HEK293T (cell line): ENCODE measurements at regions not wholly inside any gene's neighbourhood (a gene's known extent, or its start where the extent isn't known, plus 50 kb on each side); places are given as distances from the start of the nearest gene placed in this dataset.

Experiments
- CTCF ChIA-PET: fragments of 350-600 bp; formaldehyde crosslinking; extraction: SDS; loops from one replicate; lab custom pipeline; 2021; ENCODE audit warnings: antibody characterized with exemption, inconsistent platforms; lab: Yijun Ruan, JAX
- POLR2A ChIA-PET: fragments of 350-600 bp; formaldehyde crosslinking; extraction: SDS; loops from one replicate; lab custom pipeline; 2020; ENCODE audit warnings: antibody characterized with exemption, inconsistent platforms; lab: Yijun Ruan, JAX
- DNase-seq: peaks from one replicate; pipeline ENCODE4 v3.0.0; 2012; ENCODE audit warnings: mixed read lengths; ENCODE audit errors: extremely low spot score
- ARNT ChIP-seq: fragments of 450-650 bp; IDR thresholded peaks from 2 replicates; pipeline ENCODE4 v1.6.1; 2017; ENCODE audit warnings: mild to moderate bottlenecking
- BHLHE40 ChIP-seq: fragments of 450-650 bp; IDR thresholded peaks from 2 replicates; pipeline ENCODE4 v1.6.1; 2016; ENCODE audit warnings: mild to moderate bottlenecking, moderate library complexity, borderline replicate concordance
- CTBP1 ChIP-seq: fragments of 450-650 bp; IDR thresholded peaks from 2 replicates; pipeline ENCODE4 v1.6.1; 2016; ENCODE audit warnings: borderline replicate concordance
- ELF4 ChIP-seq: fragments of 450-650 bp; IDR thresholded peaks from 2 replicates; pipeline ENCODE4 v1.6.1; 2017; ENCODE audit warnings: antibody characterized with exemption
- FOXA1 ChIP-seq: fragments of 450-650 bp; IDR thresholded peaks from 2 replicates; pipeline ENCODE4 v1.6.1; 2016; ENCODE audit warnings: mild to moderate bottlenecking
- FOXK2 ChIP-seq: fragments of 450-650 bp; IDR thresholded peaks from 2 replicates; pipeline ENCODE4 v1.6.1; 2016; ENCODE audit warnings: mild to moderate bottlenecking
- FOXM1 ChIP-seq: fragments of 450-650 bp; IDR thresholded peaks from 2 replicates; pipeline ENCODE4 v1.6.1; 2017; ENCODE audit warnings: mild to moderate bottlenecking, borderline replicate concordance
- HDGF ChIP-seq: fragments of 450-650 bp; IDR thresholded peaks from 2 replicates; pipeline ENCODE4 v1.6.1; 2017; ENCODE audit warnings: antibody characterized with exemption, borderline replicate concordance
- L3MBTL2 ChIP-seq: fragments of 450-650 bp; conservative IDR thresholded peaks from 2 replicates; pipeline ENCODE4 v1.6.1; 2016; ENCODE audit warnings: mild to moderate bottlenecking
- LEF1 ChIP-seq: fragments of 450-650 bp; IDR thresholded peaks from 2 replicates; pipeline ENCODE4 v1.6.1; 2017; ENCODE audit warnings: mild to moderate bottlenecking, borderline replicate concordance
- NFRKB ChIP-seq: fragments of 450-650 bp; IDR thresholded peaks from 2 replicates; pipeline ENCODE4 v1.6.1; 2016; ENCODE audit warnings: mild to moderate bottlenecking, moderate library complexity
- PKNOX1 ChIP-seq: fragments of 450-650 bp; IDR thresholded peaks from 2 replicates; pipeline ENCODE4 v1.6.1; 2016
- SP1 ChIP-seq: fragments of 450-650 bp; IDR thresholded peaks from 2 replicates; pipeline ENCODE4 v1.6.1; 2017
- SUZ12 ChIP-seq: fragments of 450-650 bp; IDR thresholded peaks from 2 replicates; pipeline ENCODE4 v1.6.1; 2016; ENCODE audit warnings: mild to moderate bottlenecking
- TARDBP ChIP-seq: fragments of 450-650 bp; IDR thresholded peaks from 2 replicates; pipeline ENCODE4 v1.6.1; 2016
- ZNF384 ChIP-seq: fragments of 450-650 bp; IDR thresholded peaks from 2 replicates; pipeline ENCODE4 v1.6.1; 2016

- DNase-seq: no peak
- TF ChIP-seq FOXM1 (no peak), FOXA1 (no peak), SP1 (no peak), FOXK2 (no peak), PKNOX1 (no peak), ELF4 (no peak)
- CTCF ChIA-PET: no interaction called here
- POLR2A ChIA-PET: no interaction called here
Observed at GRCh38 chr5:15417156-15417555, 82.8 kb upstream of the FBXL7 start.

DNA sequence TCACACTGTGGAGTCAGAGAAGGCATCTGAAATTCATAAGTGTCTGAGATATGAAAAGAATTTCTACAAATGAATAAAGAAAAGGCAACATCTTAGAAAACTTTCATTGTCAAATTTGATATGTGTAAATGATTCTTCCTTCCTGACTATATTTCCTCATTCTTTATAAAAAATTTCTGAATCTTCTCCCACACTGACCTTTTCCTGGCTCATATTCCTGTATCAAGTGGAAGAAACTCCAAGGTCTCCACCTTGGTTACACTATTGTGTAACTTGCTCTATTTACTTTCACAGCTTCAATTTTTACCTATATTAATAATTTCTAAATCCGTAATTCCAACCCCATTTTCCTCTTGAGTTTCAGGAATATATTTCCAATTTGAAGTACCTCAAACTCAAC lies 93.5 kb upstream of the FBXL7 start:
- CTCF ChIA-PET: no interaction called here
- POLR2A ChIA-PET: no interaction called here
- no peak for TF ChIP-seq TARDBP
- TF ChIP-seq CTBP1: no peak
- no peak for TF ChIP-seq ARNT
- no peak for TF ChIP-seq FOXK2
- no peak for TF ChIP-seq BHLHE40
- TF ChIP-seq PKNOX1: no peak
- no peak for TF ChIP-seq ELF4
- no peak for TF ChIP-seq L3MBTL2
- no peak for TF ChIP-seq FOXM1
- no peak for DNase-seq

- no peak for DNase-seq
- POLR2A ChIA-PET: no interaction called here
- CTCF ChIA-PET: no interaction called here
- TF ChIP-seq FOXA1 (no peak), HDGF (no peak), ARNT (no peak), ELF4 (no peak), TARDBP (no peak), SP1 (no peak), FOXM1 (no peak), CTBP1 (no peak), ZNF384 (no peak), PKNOX1 (no peak)
Observed at GRCh38 chr5:15393146-15393545, 106.8 kb upstream of the FBXL7 start.

DNA sequence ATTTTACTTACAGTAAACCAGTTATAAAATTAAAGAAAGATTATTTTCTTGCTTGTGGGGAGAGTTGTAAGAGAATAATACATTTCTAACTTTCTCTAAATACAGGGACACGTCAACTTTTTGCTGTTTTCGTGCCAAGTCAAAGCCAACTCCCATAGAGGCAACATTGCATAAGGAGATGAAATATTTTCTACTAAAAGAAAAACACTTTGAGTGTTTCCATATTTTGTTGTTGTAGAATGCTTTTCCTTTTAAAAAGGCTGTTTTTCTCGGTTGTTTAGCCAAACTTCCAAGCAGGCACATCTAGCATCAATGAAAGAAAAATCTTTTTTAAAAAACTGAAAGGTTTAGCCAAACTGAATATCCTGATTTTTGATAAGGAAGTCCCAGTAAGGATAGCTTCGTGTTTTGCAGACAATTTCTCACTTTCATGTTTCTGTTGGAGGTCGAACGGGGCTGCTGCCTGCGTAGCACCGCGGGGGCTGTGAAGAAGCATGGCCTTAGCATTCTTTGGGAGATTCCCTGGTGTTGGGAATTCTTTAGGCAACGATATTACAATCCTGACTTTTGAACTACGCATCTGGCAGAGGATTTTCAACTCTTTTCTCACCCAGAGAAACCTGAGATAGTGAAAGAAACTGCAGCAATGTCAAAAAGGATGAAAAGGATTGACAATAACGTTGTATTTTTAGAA lies 108.1 kb upstream of the FBXL7 start:
- POLR2A ChIA-PET: no interaction called here
- DNase-seq: no peak
- TF ChIP-seq FOXM1: no peak
- no peak for TF ChIP-seq PKNOX1
- no peak for TF ChIP-seq SP1
- no peak for TF ChIP-seq SUZ12
- TF ChIP-seq ARNT: no peak
- TF ChIP-seq CTBP1: no peak
- TF ChIP-seq TARDBP: no peak
- TF ChIP-seq LEF1: no peak
- TF ChIP-seq FOXK2: no peak
- TF ChIP-seq HDGF: no peak
- no peak for TF ChIP-seq FOXA1
- TF ChIP-seq NFRKB: no peak
- no peak for TF ChIP-seq ZNF384
- no peak for TF ChIP-seq ELF4
- CTCF ChIA-PET: no interaction called here

GRCh38 chr5:15388866-15389265 lies 111.1 kb upstream of the FBXL7 start:
- ChIA-PET POLR2A (no interaction called here), CTCF (no interaction called here)
- no peak for TF ChIP-seq CTBP1
- no peak for TF ChIP-seq ARNT
- TF ChIP-seq ELF4: no peak
- no peak for TF ChIP-seq SP1
- no peak for TF ChIP-seq TARDBP
- TF ChIP-seq PKNOX1: no peak
- no peak for TF ChIP-seq NFRKB
- no peak for TF ChIP-seq FOXM1
- TF ChIP-seq ZNF384: no peak
- no peak for TF ChIP-seq L3MBTL2
- TF ChIP-seq HDGF: no peak
- TF ChIP-seq BHLHE40: no peak
- no peak for TF ChIP-seq FOXA1
- TF ChIP-seq SUZ12: no peak
- TF ChIP-seq LEF1: no peak
- no peak for TF ChIP-seq FOXK2
- no peak for DNase-seq
